Urinary bladder (tissue), 3 donors: ENCODE measurements at regions not wholly inside any gene's neighbourhood (a gene's known extent, or its start where the extent isn't known, plus 50 kb on each side); places are given as distances from the start of the nearest gene placed in this dataset.
"Not testable (repeated sequence)": the region's sequence is repeated elsewhere in the genome, so short reads cannot be mapped to it uniquely, and the experiment has no call there.

Experiments
- DNase-seq: peaks from one replicate; pipeline ENCODE4 v3.0.0-alpha.2; 2015; ENCODE audit errors: extremely low spot score
- H3K27ac ChIP-seq: one replicate; pipeline ENCODE4 v1.5.1; 2013; ENCODE audit warnings: low read depth, mild to moderate bottlenecking, moderate library complexity
- H3K36me3 ChIP-seq: one replicate; pipeline ENCODE4 v1.6.1; 2013; ENCODE audit warnings: mild to moderate bottlenecking, moderate library complexity; ENCODE audit not compliant: insufficient read depth
- H3K4me1 ChIP-seq: one replicate; pipeline ENCODE4 v1.6.1; 2013; ENCODE audit warnings: mild to moderate bottlenecking, moderate library complexity; ENCODE audit not compliant: insufficient read depth
- H3K4me3 ChIP-seq: one replicate; pipeline ENCODE4 v1.5.1; 2013; ENCODE audit warnings: low read depth, low read length
- WGBS: extraction: QIAGEN DNeasy Blood & Tissue Kit; methylation state at CpG from one replicate; pipeline ENCODE4 v1.1.7; 2013; 5-methylcytosine and 5-hydroxymethylcytosine counted together
- donor health status: healthy with polysubstance abuse.
- donor health status: healthy.

DNA sequence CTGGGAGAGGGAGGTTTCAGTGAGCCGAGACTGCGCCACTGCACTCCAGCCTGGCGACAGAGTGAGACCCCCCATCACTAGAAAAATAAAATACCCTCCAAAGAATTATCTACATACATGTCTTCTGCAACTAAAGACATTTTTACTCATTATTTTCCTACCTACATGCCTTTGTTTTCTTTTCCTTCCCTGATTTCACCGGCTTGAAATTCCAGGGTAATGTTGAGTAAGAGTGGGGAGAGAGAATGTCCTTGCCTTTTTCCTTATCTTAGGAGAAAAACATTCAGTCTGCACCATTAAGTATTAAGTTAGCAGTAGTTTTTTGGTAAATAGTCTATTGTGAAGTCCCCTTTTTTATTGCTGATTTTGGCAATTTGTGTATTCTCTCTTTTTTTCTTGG, 82.4 kb upstream of the C15orf39 start:
- not testable (repeated sequence) for H3K4me3 ChIP-seq, H3K27ac ChIP-seq, H3K36me3 ChIP-seq, H3K4me1 ChIP-seq, DNase-seq
- 82% methylated on average over 4 of the region's 4 CpGs for WGBS

- H3K4me3 ChIP-seq: no peak overlapping the region
- no peak overlapping the region for H3K27ac ChIP-seq
- no peak for DNase-seq
- no peaks in the 10 kb centered on the region for H3K4me1 ChIP-seq
- H3K36me3 ChIP-seq: peaks cover 2% of the 10 kb centered on the region
These were observed 80.2 kb upstream of the C15orf39 start for GRCh38 chr15:75121491-75121890.

DNA sequence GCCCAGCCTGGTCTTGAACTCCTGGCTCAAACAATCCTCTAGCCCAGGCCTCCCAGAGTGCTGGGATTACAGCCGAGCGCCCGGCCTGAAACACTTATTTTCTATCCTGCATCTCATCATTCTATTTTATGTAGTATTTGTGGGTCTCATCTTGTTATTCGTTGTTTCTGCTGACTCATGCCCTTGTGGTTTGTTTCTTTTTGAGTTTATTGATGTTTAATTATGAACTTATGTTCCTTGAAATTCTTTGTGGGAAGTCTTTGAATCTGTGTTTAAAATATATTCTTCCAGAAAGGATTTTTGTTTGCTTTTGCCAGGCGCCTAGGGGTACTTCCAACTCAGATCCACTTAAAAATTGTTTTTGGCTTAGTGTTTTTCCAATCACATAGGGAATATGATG, 78.3 kb upstream of the C15orf39 start:
- H3K4me1 ChIP-seq: no peaks in the 10 kb centered on the region
- H3K4me3 ChIP-seq: no peak overlapping the region
- H3K27ac ChIP-seq: no peak overlapping the region
- H3K36me3 ChIP-seq: peaks cover 2% of the 10 kb centered on the region
- no peak for DNase-seq
- WGBS: 87% methylated on average over 5 of the region's 5 CpGs

DNA sequence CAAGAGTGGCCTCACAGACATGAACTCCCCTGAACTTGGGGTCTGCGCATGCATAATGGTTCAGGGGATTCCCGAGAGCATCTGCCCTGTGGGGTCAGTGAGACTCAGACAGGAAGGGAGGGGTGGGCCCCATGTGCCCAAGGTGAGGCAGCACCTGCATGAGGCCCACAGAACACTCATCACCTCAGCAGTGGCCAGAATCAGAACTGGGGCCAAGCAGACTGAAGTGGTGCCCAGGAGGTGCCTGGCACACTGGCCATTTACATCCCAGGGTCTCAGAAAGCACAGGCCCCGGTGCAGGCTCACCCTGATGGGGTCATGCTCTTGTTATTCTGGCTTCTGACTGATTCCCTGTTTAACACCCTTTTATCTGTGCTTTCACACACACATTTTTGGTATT, 77.4 kb upstream of the C15orf39 start:
- not testable (repeated sequence) for H3K36me3 ChIP-seq, H3K4me1 ChIP-seq, H3K4me3 ChIP-seq, DNase-seq, H3K27ac ChIP-seq
- WGBS: 86% methylated on average over 3 of the region's 3 CpGs

DNA sequence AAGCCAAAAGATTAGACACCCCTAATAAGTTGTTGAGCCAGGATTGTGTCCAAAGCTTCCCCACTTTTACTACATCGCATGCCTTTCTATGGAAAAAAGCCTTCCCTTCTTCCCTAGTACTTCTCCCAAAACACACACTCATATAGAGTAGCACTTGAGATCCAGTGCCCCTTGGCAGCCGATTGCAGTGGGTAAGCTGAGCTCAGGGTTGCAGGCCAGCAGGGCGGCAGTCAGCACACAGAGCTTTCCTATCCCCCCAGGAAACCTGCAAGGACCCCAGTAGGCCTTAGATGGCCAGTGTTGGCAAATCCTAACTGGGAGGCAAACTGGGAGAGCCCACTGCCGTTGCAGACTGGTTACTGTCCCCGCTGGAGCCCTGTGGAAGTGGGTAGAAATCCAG, 75.7 kb upstream of the C15orf39 start:
- Histone ChIP-seq H3K36me3 (peaks cover 2% of the 10 kb centered on the region), H3K4me3 (no peak overlapping the region), H3K27ac (no peak overlapping the region), H3K4me1 (no peaks in the 10 kb centered on the region)
- DNase-seq: no peak
- WGBS: 96% methylated on average over 5 of the region's 5 CpGs

DNA sequence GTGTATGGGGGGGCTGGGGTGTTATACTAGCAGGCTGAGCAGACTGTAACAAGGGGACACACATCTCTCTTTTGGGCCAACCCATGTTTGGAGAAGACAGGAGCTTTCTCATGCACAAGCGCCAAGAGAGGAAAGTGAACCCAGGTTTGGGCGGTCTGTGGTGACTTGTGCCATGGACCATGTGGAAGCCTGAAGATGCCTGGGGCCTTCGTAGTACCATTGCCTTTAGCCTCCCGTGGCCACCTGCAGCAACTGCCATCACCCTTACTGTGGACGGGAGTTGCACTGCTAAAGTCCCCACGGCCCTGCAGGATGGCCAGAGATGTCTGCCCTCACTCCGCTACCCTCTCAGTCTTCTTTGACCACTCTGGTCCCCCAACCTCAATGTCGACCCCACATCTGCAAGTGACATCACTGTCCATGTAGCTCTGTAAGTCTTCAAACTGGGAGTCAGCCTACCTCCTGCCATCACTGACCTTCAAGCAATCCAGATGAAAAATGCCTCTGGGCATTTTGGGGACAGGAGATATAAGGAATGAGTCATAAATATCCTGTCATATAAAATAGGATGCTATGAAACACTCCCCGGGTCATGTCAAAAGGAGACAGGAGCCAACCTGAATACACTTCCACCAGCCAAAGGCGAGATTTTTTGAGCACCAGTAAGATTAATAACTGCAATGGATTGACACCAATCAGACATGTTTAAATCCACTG, 74.7 kb upstream of the C15orf39 start:
- DNase-seq: no peak
- no peaks in the 10 kb centered on the region for H3K4me1 ChIP-seq
- no peak overlapping the region for H3K27ac ChIP-seq
- H3K4me3 ChIP-seq: no peak overlapping the region
- peaks cover 2% of the 10 kb centered on the region for H3K36me3 ChIP-seq
- 91% methylated on average over 10 of the region's 10 CpGs for WGBS

- no peak for DNase-seq
- peaks cover 2% of the 10 kb centered on the region for H3K36me3 ChIP-seq
- no peak overlapping the region for H3K4me3 ChIP-seq
- H3K4me1 ChIP-seq: no peaks in the 10 kb centered on the region
- H3K27ac ChIP-seq: no peak overlapping the region
- 82% methylated on average over 4 of the region's 4 CpGs for whole genome bisulfite sequencing
These were observed 71.9 kb upstream of the C15orf39 start for GRCh38 chr15:75129788-75130187.

DNA sequence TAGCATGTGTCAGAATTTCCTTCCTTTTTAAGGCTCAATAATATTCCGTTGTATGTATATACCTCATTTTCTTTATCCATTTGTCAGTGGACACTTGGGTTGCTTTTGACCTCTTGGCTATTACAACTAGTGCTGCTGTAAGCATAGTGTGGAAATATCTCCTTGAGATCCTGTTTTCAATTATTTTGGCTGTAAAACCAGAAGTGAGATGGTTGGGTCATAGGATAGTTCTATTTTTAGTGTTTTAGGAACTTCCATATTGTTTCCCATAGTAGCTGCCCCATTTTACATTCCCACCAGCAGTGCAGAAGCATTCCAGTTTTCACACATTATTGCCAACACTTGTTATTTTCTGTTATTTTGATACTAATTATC, 70.4 kb upstream of the C15orf39 start:
- WGBS: 93% methylated on average over 1 of the region's 1 CpG

GRCh38 chr15:75134748-75135147, 66.9 kb upstream of the C15orf39 start:
- H3K36me3 ChIP-seq: no peaks in the 10 kb centered on the region
- H3K4me3 ChIP-seq: no peak overlapping the region
- over 99% methylated on average over 2 of the region's 2 CpGs for WGBS
- H3K27ac ChIP-seq: no peak overlapping the region
- DNase-seq: no peak
- no peaks in the 10 kb centered on the region for H3K4me1 ChIP-seq

More for the DNA sequence above, 70.4 kb upstream of the C15orf39 start:
- Histone ChIP-seq H3K27ac (no peak overlapping the region), H3K4me3 (no peak overlapping the region), H3K36me3 (no peaks in the 10 kb centered on the region), H3K4me1 (no peaks in the 10 kb centered on the region)
- DNase-seq: no peak

DNA sequence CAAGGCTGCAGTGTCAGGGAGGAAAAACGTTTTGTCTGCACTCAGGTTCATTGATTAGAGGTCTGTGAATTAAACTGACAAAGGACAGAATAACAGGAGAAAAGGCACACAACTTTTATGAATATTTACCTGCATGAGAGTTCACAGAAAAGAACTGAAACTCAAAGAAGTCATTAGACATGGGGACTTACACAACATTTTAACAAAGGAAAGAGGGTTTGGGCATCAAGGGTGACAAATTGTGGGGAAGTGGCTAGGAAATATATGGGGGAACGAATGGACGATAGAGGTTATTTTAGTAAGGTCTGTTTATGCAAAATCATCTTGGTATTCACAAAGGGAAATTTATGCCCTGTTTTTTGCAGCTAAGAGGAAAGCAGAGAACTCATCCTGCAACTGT, 65.6 kb upstream of the C15orf39 start:
- Histone ChIP-seq H3K27ac (no peak overlapping the region), H3K4me1 (no peaks in the 10 kb centered on the region), H3K36me3 (no peaks in the 10 kb centered on the region), H3K4me3 (no peak overlapping the region)
- 64% methylated on average over 3 of the region's 3 CpGs for WGBS
- no peak for DNase-seq

- H3K4me1 ChIP-seq: no peaks in the 10 kb centered on the region
- no peak overlapping the region for H3K4me3 ChIP-seq
- DNase-seq: no peak
- H3K27ac ChIP-seq: no peak overlapping the region
- 96% methylated on average over 2 of the region's 2 CpGs for WGBS
- H3K36me3 ChIP-seq: no peaks in the 10 kb centered on the region
These were observed 64.9 kb upstream of the C15orf39 start for GRCh38 chr15:75136758-75137157.

DNA sequence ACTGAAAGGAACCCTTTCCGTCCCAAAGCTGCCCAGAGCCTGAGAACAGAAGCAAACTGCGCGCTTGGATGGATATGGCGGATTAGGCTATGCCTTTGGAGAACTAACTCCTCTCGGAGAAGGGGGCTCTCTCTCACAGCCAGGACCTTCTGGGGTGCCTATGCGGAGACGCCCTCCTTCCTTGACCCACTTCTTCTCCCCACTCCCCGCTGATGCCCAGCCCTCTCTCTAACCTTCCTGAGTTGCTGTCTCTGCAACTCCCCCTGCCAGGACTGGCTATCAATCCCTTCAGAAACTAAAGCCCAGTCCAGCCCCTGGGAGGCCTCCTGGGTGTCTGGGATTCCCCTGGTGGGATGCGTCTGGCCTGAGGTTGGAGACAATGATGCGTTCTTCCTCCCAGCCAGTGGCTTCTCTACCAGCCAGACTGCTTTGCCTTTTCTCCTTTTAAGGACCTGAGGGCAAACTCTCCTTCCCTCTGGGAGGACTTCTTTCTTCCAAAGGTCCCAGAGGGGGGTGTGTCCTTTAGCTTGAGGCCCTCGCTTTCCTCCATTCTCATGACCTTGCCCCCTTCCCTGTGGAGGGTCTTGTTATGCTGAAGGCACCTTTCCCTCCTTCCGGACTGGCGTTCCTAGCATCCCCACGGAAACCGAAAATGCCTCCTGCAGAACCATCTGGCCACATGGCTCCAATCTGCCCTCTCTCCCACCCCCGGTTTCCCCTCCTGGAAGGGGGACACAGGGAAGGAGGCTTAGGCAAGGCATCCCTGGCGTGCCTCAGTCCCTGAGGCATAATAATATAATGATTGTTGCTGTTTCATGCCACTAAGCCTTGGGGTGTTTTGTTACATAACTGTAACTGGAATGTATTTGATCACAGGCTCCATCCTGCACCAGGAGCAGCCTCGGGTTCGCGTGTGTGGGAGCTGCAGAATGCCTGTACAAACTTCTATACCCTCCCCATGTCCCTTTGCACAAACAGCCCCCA, 63.4 kb upstream of the C15orf39 start:
- no peak overlapping the region for H3K4me3 ChIP-seq
- no peaks in the 10 kb centered on the region for H3K36me3 ChIP-seq
- H3K4me1 ChIP-seq: no peaks in the 10 kb centered on the region
- no peak overlapping the region for H3K27ac ChIP-seq
- WGBS: 71% methylated on average over 20 of the region's 20 CpGs
- no peak for DNase-seq

GRCh38 chr15:75140080-75140879, 61.4 kb upstream of the C15orf39 start:
- no peak overlapping the region for H3K4me3 ChIP-seq
- 47% methylated on average over 7 of the region's 7 CpGs for WGBS
- H3K36me3 ChIP-seq: no peaks in the 10 kb centered on the region
- no peak for DNase-seq
- no peak overlapping the region for H3K27ac ChIP-seq
- no peaks in the 10 kb centered on the region for H3K4me1 ChIP-seq
